Hepatocyte (in vitro differentiated cells): ENCODE measurements at regions not wholly inside any gene's neighbourhood (a gene's known extent, or its start where the extent isn't known, plus 50 kb on each side); places are given as distances from the start of the nearest gene placed in this dataset.

Source experiments
- DNase-seq: peaks from one replicate; pipeline ENCODE4 v3.0.0-alpha.2; 2016; ENCODE audit warnings: low spot score
- H2AFZ ChIP-seq: fragments of 200-600 bp; sonication (generic); 2 replicates; pipeline ENCODE4 v1.6.0; 2016; ENCODE audit warnings: antibody characterized with exemption, mild to moderate bottlenecking
- H3K27ac ChIP-seq: fragments of 200-600 bp; sonication (generic); 2 replicates; pipeline ENCODE4 v1.5.1; 2016; ENCODE audit warnings: mild to moderate bottlenecking
- H3K27me3 ChIP-seq: fragments of 200-600 bp; sonication (generic); 2 replicates; pipeline ENCODE4 v1.6.1; 2016
- H3K36me3 ChIP-seq: fragments of 200-600 bp; sonication (generic); replicated peaks from 2 replicates; pipeline ENCODE4 v1.5.1; 2016; ENCODE audit warnings: low read depth; ENCODE audit not compliant: insufficient read depth
- H3K4me1 ChIP-seq: fragments of 200-600 bp; sonication (generic); 2 replicates; pipeline ENCODE4 v1.5.1; 2016; ENCODE audit warnings: mild to moderate bottlenecking, moderate library complexity; ENCODE audit not compliant: insufficient read depth
- H3K4me2 ChIP-seq: fragments of 200-600 bp; sonication (generic); 2 replicates; pipeline ENCODE4 v1.6.0; 2016
- H3K4me3 ChIP-seq: fragments of 200-600 bp; sonication (generic); 2 replicates; pipeline ENCODE4 v1.5.1; 2016; ENCODE audit warnings: mild to moderate bottlenecking
- H3K79me2 ChIP-seq: fragments of 200-600 bp; sonication (generic); 2 replicates; pipeline ENCODE4 v1.6.0; 2017; ENCODE audit warnings: mild to moderate bottlenecking
- H3K9me2 ChIP-seq: fragments of 200-600 bp; sonication (generic); replicated peaks from 2 replicates; pipeline ENCODE4 v1.6.0; 2017; ENCODE audit warnings: mild to moderate bottlenecking; ENCODE audit not compliant: insufficient read depth
- H3K9me3 ChIP-seq: fragments of 200-600 bp; sonication (generic); 2 replicates; pipeline ENCODE4 v1.5.1; 2016; ENCODE audit warnings: low read depth, mild to moderate bottlenecking
- H4K20me1 ChIP-seq: fragments of 200-600 bp; sonication (generic); 2 replicates; pipeline ENCODE4 v1.6.0; 2016; ENCODE audit warnings: mild to moderate bottlenecking; ENCODE audit not compliant: insufficient read depth, poor library complexity, severe bottlenecking
- CTCF ChIP-seq: fragments of 200-600 bp; sonication (generic); IDR thresholded peaks from 2 replicates; pipeline ENCODE4 v1.5.1; 2016; ENCODE audit warnings: antibody characterized with exemption, mild to moderate bottlenecking; ENCODE audit not compliant: poor library complexity
- EZH2 ChIP-seq: fragments of 200-600 bp; sonication (generic); IDR thresholded peaks from 2 replicates; pipeline ENCODE4 v1.6.1; 2016; ENCODE audit warnings: antibody characterized with exemption, mild to moderate bottlenecking, borderline replicate concordance
- EZH2phosphoT487 ChIP-seq: fragments of 200-600 bp; sonication (generic); IDR thresholded peaks from one replicate; pipeline ENCODE4 v1.6.1; 2018; ENCODE audit warnings: antibody characterized with exemption, mild to moderate bottlenecking, low read depth, moderate library complexity; ENCODE audit not compliant: unreplicated experiment, severe bottlenecking
- WGBS: methylation state at CpG from one replicate; pipeline ENCODE4 v1.1.6; 2016; ENCODE audit warnings: low lambda C conversion rate; ENCODE audit errors: missing lambda C conversion rate; 5-methylcytosine and 5-hydroxymethylcytosine counted together

GRCh38 chr18:59822612-59823550 lies 76.9 kb upstream of the PMAIP1 start:
- no peak for DNase-seq
- no peaks in the 10 kb centered on the region for H3K4me1 ChIP-seq
- H2AFZ ChIP-seq, result no peak overlapping the region
- H3K79me2 ChIP-seq, result no peaks in the 10 kb centered on the region
- no peak overlapping the region for H3K4me2 ChIP-seq
- H4K20me1 ChIP-seq, result no peaks in the 10 kb centered on the region
- TF ChIP-seq EZH2 (no peak), EZH2phosphoT487 (no peak), CTCF (no peak)
- 79% methylated on average over 7 of the region's 7 CpGs for WGBS
- no peaks in the 10 kb centered on the region for H3K9me3 ChIP-seq
- no peak overlapping the region for H3K4me3 ChIP-seq
- H3K27me3 ChIP-seq, result peaks cover 7% of the 10 kb centered on the region
- no peak overlapping the region for H3K27ac ChIP-seq
- H3K9me2 ChIP-seq, result no peaks in the 10 kb centered on the region
- no peaks in the 10 kb centered on the region for H3K36me3 ChIP-seq

- no peak overlapping the region for H3K4me3 ChIP-seq
- DNase-seq, result no peak
- no peak overlapping the region for H3K4me2 ChIP-seq
- no peaks in the 10 kb centered on the region for H3K36me3 ChIP-seq
- H3K27me3 ChIP-seq, result peaks cover 7% of the 10 kb centered on the region
- H3K9me3 ChIP-seq, result no peaks in the 10 kb centered on the region
- WGBS, result 30% methylated on average over 2 of the region's 2 CpGs
- no peak overlapping the region for H2AFZ ChIP-seq
- no peaks in the 10 kb centered on the region for H4K20me1 ChIP-seq
- no peaks in the 10 kb centered on the region for H3K79me2 ChIP-seq
- no peaks in the 10 kb centered on the region for H3K9me2 ChIP-seq
- no peaks in the 10 kb centered on the region for H3K4me1 ChIP-seq
- H3K27ac ChIP-seq, result no peak overlapping the region
- TF ChIP-seq CTCF (no peak), EZH2 (no peak), EZH2phosphoT487 (no peak)
These were observed 77.8 kb upstream of the PMAIP1 start for GRCh38 chr18:59821983-59822382.

- Histone ChIP-seq H3K79me2 (no peaks in the 10 kb centered on the region), H2AFZ (no peak overlapping the region), H3K9me2 (no peaks in the 10 kb centered on the region), H3K4me1 (no peaks in the 10 kb centered on the region), H3K9me3 (no peaks in the 10 kb centered on the region), H3K27me3 (peaks cover 7% of the 10 kb centered on the region), H3K27ac (no peak overlapping the region), H3K4me3 (no peak overlapping the region), H3K36me3 (no peaks in the 10 kb centered on the region), H4K20me1 (no peaks in the 10 kb centered on the region), H3K4me2 (no peak overlapping the region)
- no peak for DNase-seq
- 85% methylated on average over 2 of the region's 2 CpGs for WGBS
- no peak for TF ChIP-seq EZH2
- no peak for TF ChIP-seq CTCF
- no peak for TF ChIP-seq EZH2phosphoT487
These were observed 79.1 kb upstream of the PMAIP1 start for GRCh38 chr18:59820663-59821062.
